Testis (tissue), 2 donors: ENCODE measurements at regions not wholly inside any gene's neighbourhood (a gene's known extent, or its start where the extent isn't known, plus 50 kb on each side); places are given as distances from the start of the nearest gene placed in this dataset.

Experiments used
- DNase-seq: peaks from one replicate; pipeline ENCODE4 v3.0.0-alpha.2; 2019
- H3K27ac ChIP-seq, 2 donors: fragments of 200-600 bp; sonication (generic); one replicate each; pipeline ENCODE4 v1.5.1; 2019
- H3K27me3 ChIP-seq: fragments of 200-600 bp; sonication (generic); one replicate; pipeline ENCODE4 v1.5.1; 2019
- H3K36me3 ChIP-seq: fragments of 200-600 bp; sonication (generic); one replicate; pipeline ENCODE4 v1.5.1; 2017; ENCODE audit warnings: low read depth; ENCODE audit errors: missing control alignments
- H3K4me1 ChIP-seq: fragments of 200-600 bp; sonication (generic); one replicate; pipeline ENCODE4 v1.5.1; 2019
- H3K4me3 ChIP-seq, 2 donors: fragments of 200-600 bp; sonication (generic); one replicate each; pipeline ENCODE4 v1.5.1; 2017 to 2019
- H3K9me3 ChIP-seq: fragments of 200-600 bp; sonication (generic); one replicate; pipeline ENCODE4 v1.5.1; 2017
- CTCF ChIP-seq, 3 experiments: fragments of 450-650 bp in 2 of 3; fragments of 200-600 bp in 1 of 3; sonication (generic) in 1 of 3; IDR thresholded peaks; one replicate each; pipeline ENCODE4 v1.5.1; 2016 to 2019; ENCODE audit warnings: antibody characterized with exemption in 3 of 3, mild to moderate bottlenecking in 2 of 3, moderate library complexity in 1 of 3
- POLR2A ChIP-seq: fragments of 450-650 bp; IDR thresholded peaks from one replicate; pipeline ENCODE4 v1.6.1; 2017; ENCODE audit warnings: antibody characterized with exemption, mild to moderate bottlenecking, moderate library complexity
- WGBS, 2 donors: methylation state at CpG; one replicate each; pipeline ENCODE4 v1.1.5; 2018; 5-methylcytosine and 5-hydroxymethylcytosine counted together
- intact Hi-C: fragments of 100-400 bp; cut with DNase I; formaldehyde crosslinking; loops from one replicate; pipeline ENCODE4 v1.15.1; 2023; ENCODE audit warnings: low total_unique reads

- Histone ChIP-seq H3K4me1 (no peaks in the 10 kb centered on the region), H3K4me3 (no peak overlapping the region), H3K36me3 (no peaks in the 10 kb centered on the region), H3K27ac (no peak overlapping the region), H3K9me3 (no peaks in the 10 kb centered on the region), H3K27me3 (no peaks in the 10 kb centered on the region)
- TF ChIP-seq POLR2A (no peak), CTCF (IDR thresholded peaks at IDR 0.05) (no peak)
- WGBS, 2 donors: 88 to 96% methylated on average over 5 of the region's 5 CpGs
- DNase-seq: no peak
- intact Hi-C loops: no loop called here
Measured at GRCh38 chr3:73762855-73763254, 138.1 kb upstream of the PDZRN3 start.

- Histone ChIP-seq H3K27ac (no peak overlapping the region), H3K4me3 (no peak overlapping the region), H3K4me1 (no peaks in the 10 kb centered on the region), H3K36me3 (no peaks in the 10 kb centered on the region), H3K27me3 (no peaks in the 10 kb centered on the region), H3K9me3 (no peaks in the 10 kb centered on the region)
- no peak for DNase-seq
- intact Hi-C loops: no loop called here
- 48 to 53% methylated on average over 3 of the region's 3 CpGs for WGBS, 2 donors
- TF ChIP-seq POLR2A: no peak
- no peak for TF ChIP-seq CTCF (IDR thresholded peaks at IDR 0.05)
Measured at GRCh38 chr3:73759297-73759711, 134.6 kb upstream of the PDZRN3 start.

- Histone ChIP-seq H3K27me3 (no peaks in the 10 kb centered on the region), H3K27ac (no peak overlapping the region), H3K36me3 (no peaks in the 10 kb centered on the region), H3K4me3 (no peak overlapping the region), H3K9me3 (no peaks in the 10 kb centered on the region), H3K4me1 (no peaks in the 10 kb centered on the region)
- WGBS, 2 donors: 76 to 93% methylated on average over 3 of the region's 3 CpGs
- no peak for DNase-seq
- TF ChIP-seq POLR2A: no peak
- TF ChIP-seq CTCF (IDR thresholded peaks at IDR 0.05): no peak
- intact Hi-C loops: no loop called here
Measured at GRCh38 chr3:73757536-73757935, 132.8 kb upstream of the PDZRN3 start.

GRCh38 chr3:73753985-73754384 lies 129.2 kb upstream of the PDZRN3 start:
- TF ChIP-seq POLR2A (no peak), CTCF (IDR thresholded peaks at IDR 0.05) (no peak)
- 89% methylated on average over 6 of the region's 6 CpGs for WGBS, 2 donors
- H3K36me3 ChIP-seq: no peaks in the 10 kb centered on the region
- H3K27me3 ChIP-seq: no peaks in the 10 kb centered on the region
- H3K4me3 ChIP-seq: no peak overlapping the region
- no peaks in the 10 kb centered on the region for H3K4me1 ChIP-seq
- no peak overlapping the region for H3K27ac ChIP-seq
- intact Hi-C loops: no loop called here
- DNase-seq: no peak
- no peaks in the 10 kb centered on the region for H3K9me3 ChIP-seq

GRCh38 chr3:73752338-73752737 lies 127.6 kb upstream of the PDZRN3 start:
- DNase-seq: no peak
- Histone ChIP-seq H3K36me3 (no peaks in the 10 kb centered on the region), H3K9me3 (no peaks in the 10 kb centered on the region), H3K4me3 (no peak overlapping the region), H3K27me3 (no peaks in the 10 kb centered on the region), H3K27ac (no peak overlapping the region), H3K4me1 (no peaks in the 10 kb centered on the region)
- 54 to 68% methylated on average over 5 of the region's 5 CpGs for WGBS, 2 donors
- TF ChIP-seq POLR2A (no peak), CTCF (IDR thresholded peaks at IDR 0.05) (no peak)
- intact Hi-C loops: no loop called here
